BJ (cell line): ENCODE measurements at regions not wholly inside any gene's neighbourhood (a gene's known extent, or its start where the extent isn't known, plus 50 kb on each side); places are given as distances from the start of the nearest gene placed in this dataset.

ENCODE experiments used
- CTCF ChIA-PET: fragments of 350-600 bp; formaldehyde crosslinking; extraction: SDS; loops from one replicate; lab custom pipeline; 2021; ENCODE audit warnings: antibody characterized with exemption, inconsistent platforms; lab: Yijun Ruan, JAX
- POLR2A ChIA-PET: fragments of 300-600 bp; sonication (Branson Sonifier 250); formaldehyde crosslinking; extraction: SDS; loops from one replicate; lab custom pipeline; 2021; ENCODE audit warnings: antibody characterized with exemption; lab: Charles Lee
- DNase-seq: peaks from one replicate; pipeline ENCODE4 v3.0.0-alpha.2; 2011; ENCODE audit warnings: low read depth
- H3K27me3 ChIP-seq: 2 replicates; pipeline ENCODE4 v1.6.0; 2011; ENCODE audit warnings: low read length; ENCODE audit not compliant: control insufficient read depth, insufficient read depth
- H3K36me3 ChIP-seq: 2 replicates; pipeline ENCODE4 v1.5.1; 2011; ENCODE audit warnings: low read length; ENCODE audit not compliant: control insufficient read depth, insufficient read depth
- H3K4me3 ChIP-seq: 2 replicates; pipeline ENCODE4 v1.5.1; 2011; ENCODE audit warnings: low read depth, mild to moderate bottlenecking, control low read depth, low read length
- TF ChIP-seq, protein P1 (sequence below): IDR thresholded peaks from 2 replicates; pipeline ENCODE4 v1.5.1; 2011; ENCODE audit warnings: low read depth, mild to moderate bottlenecking, control low read depth, inconsistent platforms, low read length, moderate library complexity; ENCODE audit not compliant: insufficient read depth

DNA sequence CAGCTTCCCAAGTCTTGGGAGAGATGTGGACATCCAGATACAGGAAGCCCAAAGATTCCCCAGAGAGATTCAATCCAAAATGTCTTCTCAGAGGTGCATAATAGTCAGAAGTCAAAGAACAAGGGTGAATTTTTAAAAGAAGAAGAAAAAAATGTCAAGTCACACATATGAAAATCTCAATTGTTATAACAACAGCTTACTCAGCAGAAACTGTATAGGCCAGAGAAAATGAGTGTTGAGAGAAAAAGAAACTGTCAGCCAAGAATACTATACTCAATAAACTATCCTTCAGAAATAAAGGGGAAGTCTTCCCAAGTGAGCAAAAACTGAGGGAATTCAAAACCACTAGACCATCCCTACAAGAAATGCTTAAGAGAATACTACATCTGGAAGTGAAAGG, 612.9 kb upstream of the POU3F3 start:
- ChIA-PET POLR2A (no interaction called here), CTCF (no interaction called here)
- H3K36me3 ChIP-seq = no peaks in the 10 kb centered on the region
- H3K4me3 ChIP-seq = no peak overlapping the region
- no peaks in the 10 kb centered on the region for H3K27me3 ChIP-seq
- TF ChIP-seq, protein P1, sequence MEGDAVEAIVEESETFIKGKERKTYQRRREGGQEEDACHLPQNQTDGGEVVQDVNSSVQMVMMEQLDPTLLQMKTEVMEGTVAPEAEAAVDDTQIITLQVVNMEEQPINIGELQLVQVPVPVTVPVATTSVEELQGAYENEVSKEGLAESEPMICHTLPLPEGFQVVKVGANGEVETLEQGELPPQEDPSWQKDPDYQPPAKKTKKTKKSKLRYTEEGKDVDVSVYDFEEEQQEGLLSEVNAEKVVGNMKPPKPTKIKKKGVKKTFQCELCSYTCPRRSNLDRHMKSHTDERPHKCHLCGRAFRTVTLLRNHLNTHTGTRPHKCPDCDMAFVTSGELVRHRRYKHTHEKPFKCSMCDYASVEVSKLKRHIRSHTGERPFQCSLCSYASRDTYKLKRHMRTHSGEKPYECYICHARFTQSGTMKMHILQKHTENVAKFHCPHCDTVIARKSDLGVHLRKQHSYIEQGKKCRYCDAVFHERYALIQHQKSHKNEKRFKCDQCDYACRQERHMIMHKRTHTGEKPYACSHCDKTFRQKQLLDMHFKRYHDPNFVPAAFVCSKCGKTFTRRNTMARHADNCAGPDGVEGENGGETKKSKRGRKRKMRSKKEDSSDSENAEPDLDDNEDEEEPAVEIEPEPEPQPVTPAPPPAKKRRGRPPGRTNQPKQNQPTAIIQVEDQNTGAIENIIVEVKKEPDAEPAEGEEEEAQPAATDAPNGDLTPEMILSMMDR = no peak
- DNase-seq = no peak

DNA sequence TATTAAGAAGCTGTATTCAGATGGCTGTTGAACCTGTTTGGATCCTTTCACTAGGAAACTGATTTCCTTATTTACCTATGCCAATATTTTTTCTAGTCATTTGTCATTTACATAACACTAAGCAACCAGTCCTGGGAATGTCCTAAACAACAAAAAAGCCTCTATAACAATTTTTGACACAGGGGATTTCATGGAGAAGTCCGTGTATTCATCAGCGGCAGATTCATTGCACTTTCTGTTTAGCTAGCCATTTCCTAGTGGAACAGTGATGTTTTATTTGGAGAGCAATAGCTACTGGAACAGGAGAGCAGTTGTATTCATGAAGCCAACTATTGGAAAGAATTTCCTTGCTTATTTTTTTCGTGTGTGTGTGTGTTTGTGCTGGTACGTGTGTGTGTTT, 604.3 kb upstream of the POU3F3 start:
- CTCF ChIA-PET = no interaction called here
- POLR2A ChIA-PET = no interaction called here
- Histone ChIP-seq H3K27me3 (no peaks in the 10 kb centered on the region), H3K4me3 (no peak overlapping the region), H3K36me3 (no peaks in the 10 kb centered on the region)
- DNase-seq = no peak
- TF ChIP-seq, protein P1 = no peak

DNA sequence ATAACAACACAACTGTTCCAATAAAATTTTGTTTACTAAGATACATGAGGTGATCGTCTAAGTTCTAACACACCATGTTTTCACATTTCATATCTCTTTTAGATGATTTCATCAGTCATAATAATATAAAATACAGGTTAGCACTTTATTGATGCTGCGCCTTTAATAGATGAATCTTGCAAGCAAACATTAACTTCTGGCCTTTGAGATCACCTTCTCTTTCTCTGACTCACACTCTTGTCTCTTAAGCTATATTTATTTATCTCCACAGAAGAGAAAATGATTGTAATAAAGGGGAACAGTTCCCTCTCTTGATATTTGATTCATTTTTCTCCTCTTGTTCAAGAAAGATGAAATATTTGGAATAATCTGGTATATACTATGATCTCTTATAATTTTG, 603.3 kb upstream of the POU3F3 start:
- H3K36me3 ChIP-seq = no peaks in the 10 kb centered on the region
- no peak for DNase-seq
- POLR2A ChIA-PET = interaction anchor here (0.6 kb wide), 1 partner anchor 22 kb away, joined by 3 read pairs; no protein-coding TSS in a partner anchor

DNA sequence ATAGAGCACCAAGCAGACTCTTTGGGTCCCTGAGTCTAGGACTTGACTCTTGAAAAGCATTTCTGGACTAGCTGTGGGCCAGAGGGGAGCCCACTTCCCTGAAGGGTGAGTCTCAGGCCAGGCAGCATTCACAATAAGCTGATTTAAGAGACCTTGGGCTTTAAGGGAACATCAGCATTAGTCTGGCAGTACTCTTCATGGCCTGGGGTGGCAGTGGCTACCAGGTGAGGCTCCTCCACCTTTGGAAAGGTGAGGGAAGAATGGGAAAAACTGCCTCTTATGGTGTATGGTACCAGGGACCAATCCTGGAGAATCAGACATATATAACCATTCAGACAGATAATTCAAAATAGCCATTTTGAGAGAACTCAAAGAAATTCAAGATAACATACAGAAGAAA, 599.9 kb upstream of the POU3F3 start:
- ChIA-PET POLR2A (no interaction called here), CTCF (no interaction called here)
- H3K4me3 ChIP-seq = no peak overlapping the region
- no peaks in the 10 kb centered on the region for H3K27me3 ChIP-seq
- no peak for DNase-seq
- TF ChIP-seq, protein P1 = no peak
- no peaks in the 10 kb centered on the region for H3K36me3 ChIP-seq

More for the DNA sequence above, 603.3 kb upstream of the POU3F3 start:
- TF ChIP-seq, protein P1 = no peak
- CTCF ChIA-PET = no interaction called here
- H3K4me3 ChIP-seq = no peak overlapping the region
- no peaks in the 10 kb centered on the region for H3K27me3 ChIP-seq

DNA sequence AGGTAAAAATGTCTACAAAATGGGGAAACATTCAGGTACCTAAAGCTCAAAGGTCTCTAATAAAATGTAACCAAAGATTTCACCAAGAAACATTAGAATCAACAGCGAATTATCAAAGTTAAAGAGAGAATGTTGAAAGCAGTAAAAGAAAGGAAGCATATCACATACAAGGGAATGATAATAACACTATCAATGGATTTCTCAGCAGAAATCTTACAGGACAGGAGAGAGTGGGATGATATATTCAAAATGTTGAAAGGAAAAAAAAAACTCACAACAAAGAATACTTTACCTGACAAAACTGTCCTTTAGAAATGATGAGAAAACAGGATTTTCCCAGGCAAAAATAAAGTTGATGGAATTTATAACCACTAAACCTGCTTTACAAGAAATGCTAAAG, 591.2 kb upstream of the POU3F3 start:
- no peak overlapping the region for H3K4me3 ChIP-seq
- CTCF ChIA-PET = no interaction called here
- POLR2A ChIA-PET = no interaction called here
- no peaks in the 10 kb centered on the region for H3K27me3 ChIP-seq
- DNase-seq = no peak
- no peaks in the 10 kb centered on the region for H3K36me3 ChIP-seq
- TF ChIP-seq, protein P1 = no peak
